Gastroesophageal sphincter (tissue), 3 donors: ENCODE measurements at regions not wholly inside any gene's neighbourhood (a gene's known extent, or its start where the extent isn't known, plus 50 kb on each side); places are given as distances from the start of the nearest gene placed in this dataset.

Experiments used
- POLR2A ChIP-seq, 2 donors: fragments of 450-650 bp; IDR thresholded peaks; one replicate each; pipeline ENCODE4 v1.6.1; 2017; ENCODE audit warnings: antibody characterized with exemption in 2 of 2, mild to moderate bottlenecking in 2 of 2, moderate library complexity in 1 of 2
- TF ChIP-seq, protein P1 (sequence below), 4 experiments: fragments of 200-600 bp in 2 of 4; fragments of 450-650 bp in 2 of 4; sonication (generic) in 1 of 4; IDR thresholded peaks; one replicate each; pipeline ENCODE4 v1.5.1; 2017 to 2019; ENCODE audit warnings: antibody characterized with exemption in 4 of 4, mild to moderate bottlenecking in 2 of 4, moderate library complexity in 2 of 4

DNA sequence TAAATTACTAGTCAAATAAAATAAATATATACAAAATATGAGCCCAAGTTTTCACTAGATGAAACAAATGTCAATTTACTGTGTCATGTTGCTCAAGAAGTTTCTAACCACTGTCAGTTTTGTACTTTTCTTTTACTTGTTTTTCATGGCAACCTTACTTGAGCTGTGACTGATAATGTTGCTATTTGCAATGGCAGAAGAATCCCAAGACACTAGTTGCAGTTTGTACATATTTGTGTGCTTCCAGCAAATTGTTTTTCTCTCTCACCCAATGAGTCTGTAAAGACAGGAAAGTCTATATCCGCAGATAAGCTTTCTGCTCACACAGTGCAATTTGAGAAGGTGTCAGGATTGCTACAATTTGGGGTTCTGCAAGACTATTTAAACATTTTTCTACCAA lies 338.6 kb upstream of the PCSK5 start:
- no peak for TF ChIP-seq POLR2A (IDR thresholded peaks at IDR 0.05)
- TF ChIP-seq, protein P1, sequence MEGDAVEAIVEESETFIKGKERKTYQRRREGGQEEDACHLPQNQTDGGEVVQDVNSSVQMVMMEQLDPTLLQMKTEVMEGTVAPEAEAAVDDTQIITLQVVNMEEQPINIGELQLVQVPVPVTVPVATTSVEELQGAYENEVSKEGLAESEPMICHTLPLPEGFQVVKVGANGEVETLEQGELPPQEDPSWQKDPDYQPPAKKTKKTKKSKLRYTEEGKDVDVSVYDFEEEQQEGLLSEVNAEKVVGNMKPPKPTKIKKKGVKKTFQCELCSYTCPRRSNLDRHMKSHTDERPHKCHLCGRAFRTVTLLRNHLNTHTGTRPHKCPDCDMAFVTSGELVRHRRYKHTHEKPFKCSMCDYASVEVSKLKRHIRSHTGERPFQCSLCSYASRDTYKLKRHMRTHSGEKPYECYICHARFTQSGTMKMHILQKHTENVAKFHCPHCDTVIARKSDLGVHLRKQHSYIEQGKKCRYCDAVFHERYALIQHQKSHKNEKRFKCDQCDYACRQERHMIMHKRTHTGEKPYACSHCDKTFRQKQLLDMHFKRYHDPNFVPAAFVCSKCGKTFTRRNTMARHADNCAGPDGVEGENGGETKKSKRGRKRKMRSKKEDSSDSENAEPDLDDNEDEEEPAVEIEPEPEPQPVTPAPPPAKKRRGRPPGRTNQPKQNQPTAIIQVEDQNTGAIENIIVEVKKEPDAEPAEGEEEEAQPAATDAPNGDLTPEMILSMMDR (IDR thresholded peaks at IDR 0.05) = no peak
